ENCODE measurements at regions not wholly inside any gene's neighbourhood (a gene's known extent, or its start where the extent isn't known, plus 50 kb on each side); places are given as distances from the start of the nearest gene placed in this dataset.

DNA sequence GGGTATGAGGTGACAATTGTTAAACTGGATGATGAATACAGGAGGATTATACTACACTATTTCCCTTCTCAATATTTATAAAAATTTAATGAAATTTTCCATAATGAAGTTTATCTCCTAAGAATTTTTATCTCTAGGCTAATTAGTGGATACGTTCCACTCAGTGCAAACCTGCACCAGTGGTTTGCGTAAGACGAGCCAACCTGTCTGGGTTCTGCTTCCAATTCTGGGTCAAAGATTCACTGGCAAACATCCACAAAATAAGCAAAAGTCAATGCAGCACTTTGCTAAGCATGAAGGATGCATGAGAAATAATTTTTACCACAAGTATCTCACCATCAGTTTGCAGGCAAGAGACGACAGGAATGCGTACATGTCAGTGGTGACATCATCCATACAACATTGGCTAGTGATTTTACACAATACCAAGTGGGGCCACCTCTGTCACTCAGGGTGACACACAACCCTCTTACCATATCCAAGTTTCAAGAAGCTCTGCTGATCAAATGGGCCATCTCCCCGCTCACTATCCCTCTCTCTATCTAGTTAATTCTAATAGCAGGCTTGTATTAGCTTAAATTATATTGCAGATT lies 51.7 kb downstream of the FAM50B start:
- intact Hi-C loops (cut with micrococcal nuclease), result no loop called here

DNA sequence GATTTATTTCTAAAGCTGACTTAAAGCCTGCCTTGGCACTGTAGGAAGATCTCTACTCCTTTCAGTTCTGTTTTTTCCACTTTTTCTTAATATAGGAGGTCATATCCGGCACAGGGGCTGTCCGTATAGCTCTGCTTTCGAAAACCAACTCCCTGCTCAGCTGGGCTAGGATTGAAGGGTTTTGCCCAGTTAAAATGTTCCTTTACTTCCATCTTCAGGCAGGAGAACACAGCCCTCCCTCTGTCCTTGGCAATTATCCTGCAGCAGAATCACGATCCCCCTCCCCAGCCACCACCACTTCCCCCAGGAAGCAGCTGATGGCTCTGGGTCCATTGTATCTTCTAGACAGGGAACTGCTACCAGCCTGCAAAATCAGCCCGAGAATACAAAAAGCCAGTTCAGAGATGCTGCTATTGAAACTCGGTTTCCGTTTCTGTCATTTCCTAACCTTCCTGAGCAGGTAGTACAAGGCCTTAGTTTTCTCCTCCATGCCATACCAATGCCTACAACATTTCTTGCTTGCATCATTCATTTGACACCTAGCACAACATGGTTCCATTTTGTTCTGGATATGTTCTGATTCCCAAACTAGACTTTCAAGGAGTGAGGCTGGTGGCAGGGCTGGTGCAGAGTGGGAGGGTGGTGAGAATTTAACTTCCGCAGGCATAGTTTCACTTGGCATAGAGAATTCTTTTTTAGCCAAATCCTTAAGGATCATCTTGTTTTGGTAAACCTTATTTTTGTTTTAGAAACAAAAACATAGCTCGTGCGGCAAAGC lies 53.9 kb downstream of the FAM50B start:
- intact Hi-C loops (cut with micrococcal nuclease), result no loop called here

DNA sequence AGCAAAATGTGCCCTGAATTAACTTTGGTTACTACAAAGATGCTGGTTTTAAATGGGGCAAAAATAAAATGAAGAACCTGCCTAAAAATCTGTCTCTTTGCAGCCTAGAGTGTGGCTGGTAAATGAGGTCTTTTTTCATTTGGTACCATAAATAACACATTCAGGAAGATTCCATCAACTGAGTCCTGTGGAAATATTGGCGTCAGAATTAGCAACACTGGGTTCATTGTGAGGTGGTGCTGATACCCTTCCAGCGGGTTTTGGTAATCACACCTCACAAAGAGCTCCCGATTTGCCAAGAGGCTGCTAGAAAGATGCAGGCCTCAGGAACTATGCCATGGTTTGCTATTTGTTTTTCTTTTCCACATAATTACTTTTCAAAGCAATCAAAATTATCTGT lies 55.3 kb downstream of the FAM50B start:
- intact Hi-C loops (cut with micrococcal nuclease), result no loop called here

DNA sequence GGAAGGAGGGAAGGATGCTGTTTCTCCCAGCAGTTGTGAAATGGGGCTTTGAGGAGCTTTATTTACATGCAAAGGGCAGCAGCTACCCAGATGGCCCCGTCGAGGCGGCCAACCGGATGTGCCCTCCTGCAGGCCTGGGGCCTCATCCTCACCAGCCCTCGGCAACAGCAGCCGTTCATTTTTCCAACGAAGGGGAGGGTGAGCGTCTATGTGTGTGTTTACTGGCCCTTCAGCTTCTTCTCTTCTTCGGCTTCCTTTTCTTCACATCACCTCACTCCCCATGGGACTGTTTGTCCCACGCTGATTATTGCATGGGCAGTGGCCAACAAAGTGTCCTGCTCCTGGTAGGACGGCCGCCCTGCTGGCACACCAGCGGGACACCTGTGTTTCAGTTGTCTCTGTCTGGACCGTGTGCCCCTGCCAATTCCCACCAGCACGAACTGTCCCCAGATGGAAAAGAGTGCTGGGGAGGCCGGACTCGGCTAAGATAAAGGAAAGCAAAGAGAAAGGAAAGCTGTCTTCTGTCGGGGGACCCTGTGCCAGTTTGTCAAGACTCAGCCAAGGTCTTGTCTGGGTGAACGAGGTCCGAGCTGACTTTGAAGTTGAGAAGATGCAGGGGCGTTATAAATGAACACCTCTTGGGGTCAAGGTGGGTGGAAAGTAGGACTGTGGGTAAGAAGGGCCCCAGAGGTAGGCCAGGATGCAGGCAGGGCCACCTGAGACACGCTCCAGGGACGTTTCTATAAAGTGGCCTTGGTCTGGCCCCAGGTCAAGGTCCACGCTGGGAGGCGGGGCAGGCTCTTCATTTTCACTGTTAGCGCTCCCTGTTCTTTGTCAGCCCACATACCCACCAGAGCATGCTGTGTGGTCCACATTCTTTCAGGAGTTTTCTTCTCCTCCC lies 57.0 kb downstream of the FAM50B start:
- intact Hi-C loops (cut with micrococcal nuclease), result no loop called here

DNA sequence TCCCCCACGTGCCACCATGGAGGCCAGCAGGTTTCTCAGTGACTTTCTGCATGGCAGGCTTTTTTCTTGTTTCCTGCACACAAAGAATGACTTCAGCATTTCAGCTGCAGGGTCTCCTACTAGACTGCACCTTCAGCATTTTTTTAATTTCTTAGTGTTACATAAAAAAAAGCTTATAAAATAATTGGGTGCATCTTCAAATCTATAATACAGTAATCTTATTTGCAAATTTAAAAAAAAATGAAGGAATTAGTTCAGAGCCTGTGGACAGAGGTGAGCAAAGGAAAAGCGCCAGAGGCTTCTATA lies 57.6 kb downstream of the FAM50B start:
- intact Hi-C loops (cut with micrococcal nuclease), result no loop called here

DNA sequence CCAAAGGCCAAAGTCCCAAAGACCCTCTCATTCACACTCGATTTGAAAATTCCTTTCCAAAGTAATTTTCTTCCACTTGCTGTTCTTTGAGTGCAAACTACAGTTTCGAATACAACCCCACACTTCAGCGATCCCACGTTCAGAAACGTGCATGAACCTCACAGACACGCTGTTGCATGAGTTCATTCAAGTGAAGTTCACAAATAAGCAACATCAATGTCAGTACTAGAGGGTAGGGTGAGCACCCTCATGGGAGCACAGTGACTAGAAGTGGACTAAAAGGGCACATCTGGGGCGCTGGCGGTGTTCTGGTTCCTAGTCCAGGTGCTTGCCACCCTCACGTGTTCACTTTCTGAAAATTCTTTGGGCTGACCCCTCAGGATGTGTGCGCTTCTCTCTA lies 59.0 kb downstream of the FAM50B start:
- intact Hi-C loops (cut with micrococcal nuclease), result no loop called here

DNA sequence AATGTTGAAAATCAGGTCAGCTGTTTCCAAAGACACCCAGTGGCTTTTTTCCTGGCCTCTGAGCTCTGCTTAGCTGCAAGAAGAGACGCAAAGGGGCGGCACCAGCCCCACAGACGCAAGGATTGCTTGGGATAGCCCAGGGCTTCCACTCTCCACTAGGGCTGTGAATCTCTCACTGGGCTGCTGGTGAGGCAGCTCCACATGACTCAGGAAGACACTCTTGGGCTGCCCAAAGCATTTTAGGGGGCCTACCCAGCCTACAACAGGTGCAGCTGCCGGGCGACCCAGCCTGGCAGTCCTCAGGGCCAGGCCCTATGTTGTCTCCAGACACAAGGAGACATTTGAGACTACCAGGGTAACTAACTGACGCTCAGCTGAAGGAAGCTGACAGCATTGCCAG lies 59.8 kb downstream of the FAM50B start:
- intact Hi-C loops (cut with micrococcal nuclease), result no loop called here

DNA sequence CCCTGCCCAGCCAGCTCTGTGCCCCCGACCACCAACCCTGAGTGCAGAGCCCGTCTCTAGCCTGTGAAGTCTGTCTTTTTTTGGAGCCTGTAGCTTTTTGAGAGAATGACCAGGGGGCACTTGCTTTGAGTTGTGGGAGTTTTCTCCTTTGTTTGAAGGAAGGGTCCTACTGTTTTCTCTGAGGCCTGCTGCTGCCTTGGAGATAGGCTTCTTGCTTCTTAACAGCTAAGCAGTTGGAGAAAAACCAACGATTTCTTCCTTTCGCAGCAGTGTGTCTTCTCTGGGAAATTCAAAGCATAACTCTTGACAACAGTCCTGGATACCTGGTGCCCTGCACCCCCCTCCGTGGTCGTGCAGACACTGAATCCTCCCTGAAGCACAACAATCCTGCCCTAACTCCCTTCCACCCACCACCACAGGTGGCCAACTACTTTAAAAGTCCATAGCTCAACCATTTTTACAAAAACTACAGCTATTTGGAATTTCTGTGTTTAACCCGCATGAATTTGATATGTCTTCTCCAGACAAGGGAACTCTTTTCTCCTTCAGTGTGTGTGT lies 61.0 kb downstream of the FAM50B start:
- intact Hi-C loops (cut with micrococcal nuclease), result no loop called here

DNA sequence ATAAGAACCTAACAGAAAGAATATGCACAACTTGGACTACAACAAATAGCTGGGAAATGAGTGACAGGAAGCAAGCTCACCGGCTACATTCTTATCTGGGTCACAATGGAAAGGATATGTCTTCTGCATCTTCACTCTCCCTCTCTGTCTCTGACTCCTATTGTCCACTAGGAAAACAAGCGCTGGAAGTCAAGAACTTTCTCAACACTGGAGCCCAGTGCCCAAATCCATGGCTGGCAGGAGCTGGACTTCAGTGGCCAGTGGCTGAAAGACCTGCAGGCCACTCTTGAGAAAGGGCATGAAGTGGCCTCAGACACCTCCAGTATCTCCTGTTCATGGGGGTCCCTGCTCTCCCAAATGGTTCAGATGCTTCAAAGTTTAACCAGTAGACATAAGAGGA lies 62.0 kb downstream of the FAM50B start:
- intact Hi-C loops (cut with micrococcal nuclease), result no loop called here

DNA sequence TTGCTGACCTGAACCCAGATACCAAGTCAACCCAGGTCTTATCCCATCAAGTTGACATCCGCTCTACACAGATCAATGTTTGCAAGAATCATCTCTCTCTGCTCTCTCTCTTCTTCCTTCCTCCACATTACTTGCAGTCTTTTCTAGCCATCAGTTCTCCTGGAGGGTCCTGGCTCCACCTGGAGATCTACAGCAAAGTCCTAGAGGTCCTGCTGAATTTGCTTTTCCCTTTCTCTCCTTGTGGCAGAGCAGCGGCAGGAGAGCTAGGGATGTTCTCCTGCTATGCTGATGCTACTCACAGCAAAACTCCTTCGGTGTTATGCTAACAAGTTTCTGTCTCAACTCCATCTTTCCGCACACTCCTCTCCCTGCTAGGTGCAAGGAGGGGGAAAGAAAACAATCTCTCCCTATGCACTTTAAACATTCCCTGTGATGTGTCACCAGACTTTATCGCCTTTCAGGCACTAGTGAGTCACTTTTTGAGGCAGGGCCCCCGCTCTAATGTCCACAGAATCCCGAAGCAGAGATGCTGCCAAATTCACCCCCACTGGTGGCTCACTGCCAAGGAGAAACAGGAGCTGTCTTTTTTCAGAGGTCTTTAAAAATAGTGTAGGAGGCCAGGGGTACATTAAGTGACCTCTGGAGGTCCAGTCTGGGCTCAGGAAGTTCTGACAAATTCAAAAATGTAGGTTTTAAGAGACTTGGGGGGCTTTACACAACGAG lies 62.6 kb downstream of the FAM50B start:
- intact Hi-C loops (cut with micrococcal nuclease), result no loop called here

DNA sequence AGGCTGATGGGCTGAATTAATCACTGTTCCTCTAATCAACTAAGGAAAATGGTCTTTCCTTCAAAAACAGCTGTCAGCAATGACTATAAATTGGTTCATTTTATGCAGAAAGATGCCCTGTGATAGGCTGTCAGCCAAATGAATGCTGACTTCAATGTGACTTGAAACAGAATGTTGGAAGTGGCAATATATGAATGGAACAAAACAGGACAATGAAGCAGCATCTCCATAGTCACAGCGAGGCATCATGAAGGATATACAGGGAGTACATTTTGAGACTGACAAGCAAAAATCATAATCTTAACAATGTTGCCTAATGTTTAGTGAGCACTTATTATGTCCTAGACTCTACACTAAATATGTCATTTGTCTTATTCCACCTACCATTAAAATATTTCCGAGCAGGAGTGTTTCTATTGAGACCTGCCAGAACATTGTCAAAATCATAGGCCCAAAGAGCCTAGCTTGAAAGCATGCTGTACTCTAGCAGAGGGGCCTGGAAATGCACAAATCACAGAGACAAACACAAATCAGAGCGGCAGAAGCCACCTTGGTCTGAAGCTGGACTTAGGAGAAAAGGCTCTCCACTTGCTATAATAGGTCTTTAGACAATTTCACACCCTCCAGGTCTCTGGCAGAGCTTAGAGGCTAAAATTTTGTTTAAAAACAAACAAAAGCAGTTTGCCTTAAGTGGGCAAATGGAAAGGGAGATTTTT lies 63.3 kb downstream of the FAM50B start:
- intact Hi-C loops (cut with micrococcal nuclease), result no loop called here

DNA sequence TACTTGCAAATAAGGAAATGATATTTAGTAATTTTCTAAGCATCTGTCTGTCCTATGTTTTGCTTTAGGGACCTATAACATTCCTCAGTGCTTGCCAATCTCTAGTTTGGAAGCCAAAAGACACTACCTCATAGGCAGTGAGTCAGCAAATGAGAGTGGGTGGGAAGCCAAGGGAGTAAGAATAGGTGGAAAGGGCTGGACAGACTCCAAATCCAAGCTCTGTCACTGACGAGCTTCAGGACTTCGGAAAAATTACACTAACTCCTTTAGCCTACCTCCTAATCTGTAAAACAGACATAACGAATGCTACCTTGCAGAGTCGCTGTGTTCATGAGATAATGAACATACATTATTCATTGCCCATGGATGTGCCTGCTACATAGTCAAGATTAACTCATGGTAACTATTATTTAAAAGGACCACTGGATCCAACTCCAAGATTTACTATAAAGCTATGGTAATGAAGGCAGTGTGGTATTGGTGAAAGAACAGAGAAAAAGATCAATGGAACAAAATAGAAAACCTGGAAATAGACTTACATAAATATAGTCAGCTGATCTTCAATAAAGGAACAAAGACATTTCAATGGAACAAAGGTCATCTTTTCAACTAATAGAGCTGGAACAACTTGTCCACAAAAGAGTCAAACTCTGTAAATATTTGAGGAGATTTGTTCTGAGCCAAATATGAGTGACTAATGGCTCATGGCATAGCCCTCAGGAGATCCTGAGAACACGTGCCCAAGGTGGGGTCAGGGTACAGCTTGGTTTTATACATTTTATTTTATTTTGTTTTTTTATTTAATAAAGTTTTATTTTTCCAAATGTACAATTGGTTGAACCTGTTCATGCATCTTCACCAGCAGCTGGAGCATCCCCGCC lies 64.1 kb downstream of the FAM50B start:
- intact Hi-C loops (cut with micrococcal nuclease), result no loop called here

DNA sequence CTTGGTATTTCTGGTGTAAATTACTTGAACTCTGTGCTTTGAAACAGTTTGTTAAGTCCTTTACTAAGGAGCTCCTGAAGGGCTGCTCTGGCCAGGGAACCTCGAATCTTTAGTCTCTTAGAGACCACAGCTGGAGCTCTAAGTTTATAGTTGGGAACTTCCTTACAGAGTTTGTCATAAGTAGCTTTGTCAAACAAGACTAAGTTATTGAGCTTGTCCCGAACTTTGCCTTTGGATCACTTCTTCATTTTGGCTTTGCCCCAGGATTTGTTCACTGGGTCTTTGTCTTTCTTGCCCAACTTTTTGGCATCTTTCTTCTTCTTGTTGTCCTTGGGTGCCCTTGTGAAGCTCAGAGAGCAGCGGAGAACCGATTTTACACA lies 64.8 kb downstream of the FAM50B start:
- intact Hi-C loops (cut with micrococcal nuclease), result no loop called here

DNA sequence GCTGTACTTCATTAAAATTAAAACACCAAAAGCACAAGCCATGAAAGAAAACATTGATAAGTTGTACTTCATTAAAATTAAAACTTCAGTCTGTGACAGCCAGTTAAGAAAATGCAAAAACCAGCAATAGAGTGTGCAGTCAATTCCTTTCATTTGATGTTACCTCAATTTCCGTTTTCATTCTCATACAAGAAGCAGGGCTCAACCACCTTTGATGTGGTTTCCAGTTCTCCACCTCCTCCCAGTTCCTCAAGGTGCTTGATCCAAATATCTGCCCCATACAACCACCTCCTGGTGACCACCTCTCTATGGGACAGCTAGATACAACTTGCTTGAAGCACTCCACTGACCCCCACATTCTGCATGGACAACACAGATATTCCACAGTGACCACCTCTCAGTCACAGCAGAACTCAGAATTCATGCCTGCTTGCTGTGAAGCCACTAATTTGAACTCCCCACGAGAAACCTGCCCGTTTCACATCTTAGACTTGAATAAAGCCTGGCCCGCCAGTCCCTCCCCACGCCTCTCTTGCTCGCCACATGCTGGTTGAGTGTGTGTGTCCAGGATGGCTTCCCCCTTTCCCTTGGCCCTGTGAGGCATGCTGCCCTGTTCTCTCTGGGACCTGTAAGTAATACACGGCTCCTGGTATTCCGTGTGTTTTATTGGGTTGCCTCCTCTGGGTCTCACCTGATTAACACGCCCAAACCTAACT lies 66.1 kb downstream of the FAM50B start:
- intact Hi-C loops (cut with micrococcal nuclease), result loop anchor here (1.0 to 5.0 kb wide), 2 partner anchors 66 to 102 kb away; partner anchors contain the start of gene FAM50B

DNA sequence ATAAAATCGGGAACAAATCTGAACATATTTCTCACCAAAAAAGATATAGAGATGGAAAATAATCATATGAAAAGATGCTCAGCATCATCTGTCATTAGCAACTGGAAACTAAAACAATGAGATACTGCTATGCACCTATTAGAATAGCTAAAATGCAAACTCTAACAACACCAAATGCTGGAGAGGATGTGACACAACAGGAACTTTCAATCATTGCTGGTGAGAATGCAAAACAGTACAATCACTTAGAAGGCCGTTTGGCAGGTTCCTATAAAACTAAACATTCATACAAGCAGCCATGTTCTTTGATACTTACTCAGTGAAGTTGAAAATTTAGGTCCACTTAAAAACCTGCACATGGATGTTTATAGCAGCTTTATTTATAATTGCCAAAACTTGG lies 67.0 kb downstream of the FAM50B start:
- intact Hi-C loops (cut with micrococcal nuclease), result loop anchor here (5.0 kb wide), 1 partner anchor 101 kb away; no protein-coding TSS in a partner anchor

DNA sequence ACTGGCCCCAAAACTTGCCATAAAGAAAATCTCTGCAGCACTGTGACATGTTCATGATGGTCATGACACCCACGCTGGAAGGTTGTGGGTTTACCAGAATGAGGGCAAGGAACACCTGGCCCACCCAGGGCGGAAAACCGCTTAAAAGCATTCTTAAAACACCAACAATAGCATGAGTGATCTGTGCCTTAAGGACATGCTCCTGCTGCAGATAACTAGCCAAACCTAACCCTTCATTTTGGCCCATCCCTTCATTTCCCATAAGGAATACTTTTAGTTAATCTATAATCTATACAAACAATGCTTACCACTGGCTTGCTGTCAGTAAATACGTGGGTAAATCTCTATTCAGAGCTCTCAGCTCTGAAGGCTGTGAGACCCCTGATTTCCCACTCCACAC lies 67.6 kb downstream of the FAM50B start:
- intact Hi-C loops (cut with micrococcal nuclease), result loop anchor here (5.0 kb wide), 1 partner anchor 101 kb away; no protein-coding TSS in a partner anchor

DNA sequence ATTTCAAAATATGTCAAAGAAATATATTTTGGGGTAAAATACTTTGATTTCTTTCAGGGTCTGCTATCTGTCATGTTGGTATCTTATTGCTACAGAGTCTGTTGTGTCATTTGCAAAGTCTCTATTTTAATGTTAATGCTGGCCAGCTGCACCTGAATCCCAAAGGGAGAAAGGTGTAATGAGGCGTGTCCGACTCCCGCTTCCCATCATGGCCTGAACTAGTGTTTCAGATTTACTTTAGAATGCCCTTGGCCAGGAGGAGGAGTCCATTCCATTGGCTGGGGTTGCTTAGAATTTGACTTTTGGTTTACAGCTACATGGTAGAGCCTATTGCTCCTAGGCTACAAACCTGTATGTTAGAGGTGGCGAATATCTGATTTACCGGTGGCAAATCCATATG lies 69.3 kb downstream of the FAM50B start:
- intact Hi-C loops (cut with micrococcal nuclease), result loop anchor here (5.0 kb wide), 1 partner anchor 99 kb away; no protein-coding TSS in a partner anchor

DNA sequence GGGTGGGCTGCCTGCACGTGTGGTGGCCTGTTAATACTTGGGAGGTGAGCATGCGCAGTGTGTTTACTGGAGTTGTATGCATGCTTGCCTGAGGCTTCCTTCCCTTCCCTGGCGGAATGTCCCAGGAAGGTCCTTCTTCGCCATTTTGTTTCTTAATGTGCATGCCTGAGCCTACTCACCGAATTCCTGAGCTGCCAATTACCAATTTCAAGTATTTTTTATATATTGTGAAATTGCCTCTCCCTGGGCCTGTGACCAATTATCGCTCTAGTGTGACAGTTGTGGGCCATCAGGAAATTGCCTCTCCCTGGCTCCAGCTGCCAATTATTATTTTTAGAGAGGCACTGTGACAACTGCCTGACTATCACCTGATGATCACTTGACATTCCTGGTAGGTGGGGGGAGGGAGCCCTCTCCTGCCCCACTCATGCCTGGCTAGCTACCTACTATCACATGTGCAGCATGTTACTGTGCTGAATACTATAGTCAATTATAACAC lies 70.0 kb downstream of the FAM50B start:
- intact Hi-C loops (cut with micrococcal nuclease), result loop anchor here (5.0 kb wide), 1 partner anchor 98 kb away; no protein-coding TSS in a partner anchor

DNA sequence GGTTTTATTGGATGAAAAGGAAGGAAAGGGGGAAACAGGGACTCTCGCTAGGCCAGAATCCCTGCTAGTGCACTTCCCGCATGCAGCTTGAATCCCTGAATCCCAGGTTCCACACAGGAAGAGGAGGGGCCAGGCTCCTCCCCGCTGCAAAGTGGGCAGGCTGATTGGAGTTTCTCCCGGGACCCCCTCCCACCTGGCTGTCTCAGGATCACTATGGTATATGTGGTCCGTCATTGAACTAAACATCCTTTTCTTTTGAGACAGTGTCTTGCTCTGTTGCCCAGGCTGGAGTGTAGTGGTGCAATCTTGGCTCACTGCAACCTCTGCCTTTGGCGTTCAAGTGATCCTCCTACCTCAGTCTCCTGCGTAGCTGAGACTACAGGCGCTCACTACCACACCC lies 70.7 kb downstream of the FAM50B start:
- intact Hi-C loops (cut with micrococcal nuclease), result loop anchor here (5.0 kb wide), 1 partner anchor 97 kb away; no protein-coding TSS in a partner anchor

Data from T-helper 1 cell treated with Interleukin-12 subunit alpha and Interleukin-12 subunit beta and Interleukin-4 antibody, amounts not matched to agents 30 ng/mL and 1 ng/mL, for 36 hours (primary cell).